ENCODE measurements at regions not wholly inside any gene's neighbourhood (a gene's known extent, or its start where the extent isn't known, plus 50 kb on each side); places are given as distances from the start of the nearest gene placed in this dataset.

DNA sequence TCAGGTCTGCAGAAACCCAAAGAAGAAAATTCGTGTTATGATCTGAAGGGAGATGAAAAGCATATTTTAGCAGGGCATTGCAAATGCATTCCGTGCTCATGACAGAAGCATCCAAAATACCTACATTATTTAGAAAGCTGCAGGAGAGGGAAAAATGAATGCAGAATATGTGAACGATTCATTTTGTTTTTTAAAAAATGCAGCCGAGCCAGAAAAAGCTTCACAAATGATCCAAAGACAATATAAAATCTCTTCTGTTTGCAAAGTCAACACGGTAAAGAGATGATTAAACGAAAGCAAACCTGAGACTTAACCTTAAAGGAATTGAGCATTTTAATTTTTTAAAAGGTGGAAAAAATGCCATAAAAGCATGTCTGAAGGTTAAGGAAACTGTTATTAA is 136.1 kb upstream of the SULF2 start:
- H3K4me3 Mint-ChIP-seq: no peak overlapping the region
- no peak overlapping the region for H3K27ac Mint-ChIP-seq
- 92 to 97% methylated on average over 6 of the region's 6 CpGs for WGBS, 2 experiments (ENCODE audit: insufficient coverage in 1 of 2, insufficient read length in 1 of 2)
- no peak for TF ChIP-seq CTCF (conservative IDR thresholded peaks at IDR 0.05)
- Histone ChIP-seq H3K27me3 (ENCODE audit: control insufficient read depth, insufficient read depth, low read length, poor library complexity, severe bottlenecking) (no peaks in the 10 kb centered on the region), H3K4me1 (ENCODE audit: control insufficient read depth, insufficient read depth, low read length) (no peaks in the 10 kb centered on the region), H3K9ac (ENCODE audit: extremely low read depth, low read length, poor library complexity, severe bottlenecking) (no peak overlapping the region), H3K4me3 (ENCODE audit: low read length) (no peak overlapping the region), H3K27ac (ENCODE audit: low read depth, low read length) (no peak overlapping the region), H3K36me3 (ENCODE audit: control insufficient read depth, insufficient read depth, low read length) (no peaks in the 10 kb centered on the region), H3K9me3 (ENCODE audit: control insufficient read depth, low read length) (peaks cover 40% of the 10 kb centered on the region)
- peaks cover 8% of the 10 kb centered on the region for H3K36me3 Mint-ChIP-seq (ENCODE audit: low read depth)
- H3K9me3 Mint-ChIP-seq: peaks cover 34% of the 10 kb centered on the region
- H3K27me3 Mint-ChIP-seq (ENCODE audit: insufficient read depth): peaks cover 2% of the 10 kb centered on the region
- no peak for DNase-seq
- H3K4me1 Mint-ChIP-seq: no peaks in the 10 kb centered on the region

DNA sequence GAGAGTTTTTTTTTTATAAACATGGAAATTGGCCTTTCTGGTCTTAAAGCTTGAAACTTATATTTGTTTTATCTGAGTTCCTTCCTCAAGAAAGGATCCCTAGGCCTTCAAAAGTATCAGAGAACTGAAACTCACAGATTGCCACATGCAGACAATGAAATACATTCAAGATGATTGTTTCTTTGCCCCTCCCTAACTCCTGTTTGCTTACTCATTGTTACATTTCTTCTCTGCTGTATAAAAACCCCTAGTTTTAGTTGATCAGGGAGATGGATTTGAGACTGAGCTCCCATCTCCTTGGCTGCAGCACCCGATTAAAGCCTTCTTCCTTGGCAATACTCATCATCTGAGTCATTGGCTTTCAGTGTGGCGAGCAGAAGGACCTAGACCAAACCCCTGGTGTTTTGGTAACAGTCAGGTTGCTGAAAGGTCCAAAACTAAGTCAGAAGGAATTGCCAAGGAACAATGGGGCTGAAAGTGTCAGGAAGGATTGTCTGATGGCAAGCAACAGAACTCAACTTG is 132.3 kb upstream of the SULF2 start:
- Mint-ChIP-seq H3K27me3 (ENCODE audit: insufficient read depth) (peaks cover 4% of the 10 kb centered on the region), H3K4me1 (no peaks in the 10 kb centered on the region), H3K9me3 (peaks cover 41% of the 10 kb centered on the region), H3K27ac (no peak overlapping the region), H3K36me3 (ENCODE audit: low read depth) (peaks cover 8% of the 10 kb centered on the region), H3K4me3 (no peak overlapping the region)
- Histone ChIP-seq H3K27ac (ENCODE audit: low read depth, low read length) (no peak overlapping the region), H3K4me3 (ENCODE audit: low read length) (peak overlapping the region; percentile 11), H3K9me3 (ENCODE audit: control insufficient read depth, low read length) (peaks cover 51% of the 10 kb centered on the region), H3K4me1 (ENCODE audit: control insufficient read depth, insufficient read depth, low read length) (no peaks in the 10 kb centered on the region), H3K9ac (ENCODE audit: extremely low read depth, low read length, poor library complexity, severe bottlenecking) (no peak overlapping the region), H3K27me3 (ENCODE audit: control insufficient read depth, insufficient read depth, low read length, poor library complexity, severe bottlenecking) (no peaks in the 10 kb centered on the region), H3K36me3 (ENCODE audit: control insufficient read depth, insufficient read depth, low read length) (no peaks in the 10 kb centered on the region)
- WGBS, 2 experiments (ENCODE audit: insufficient coverage in 1 of 2, insufficient read length in 1 of 2): 98 to 100% methylated on average over 1 to 2 of the region's 2 CpGs
- DNase-seq: no peak
- TF ChIP-seq CTCF (conservative IDR thresholded peaks at IDR 0.05): no peak

GRCh38 chr20:47915495-47915894 is 130.2 kb upstream of the SULF2 start:
- H3K4me3 ChIP-seq (ENCODE audit: low read length): no peak overlapping the region
- H3K9ac ChIP-seq (ENCODE audit: extremely low read depth, low read length, poor library complexity, severe bottlenecking): no peak overlapping the region
- H3K9me3 Mint-ChIP-seq: peaks cover 41% of the 10 kb centered on the region
- TF ChIP-seq CTCF (conservative IDR thresholded peaks at IDR 0.05): no peak
- H3K36me3 Mint-ChIP-seq (ENCODE audit: low read depth): peaks cover 8% of the 10 kb centered on the region
- peaks cover 48% of the 10 kb centered on the region for H3K9me3 ChIP-seq (ENCODE audit: control insufficient read depth, low read length)
- H3K27me3 Mint-ChIP-seq (ENCODE audit: insufficient read depth): peaks cover 4% of the 10 kb centered on the region
- H3K4me3 Mint-ChIP-seq: no peak overlapping the region
- no peaks in the 10 kb centered on the region for H3K27me3 ChIP-seq (ENCODE audit: control insufficient read depth, insufficient read depth, low read length, poor library complexity, severe bottlenecking)
- 96 to 98% methylated on average over 3 of the region's 3 CpGs for WGBS, 2 experiments (ENCODE audit: insufficient coverage in 1 of 2, insufficient read length in 1 of 2)
- H3K36me3 ChIP-seq (ENCODE audit: control insufficient read depth, insufficient read depth, low read length): no peaks in the 10 kb centered on the region
- no peak for DNase-seq
- H3K4me1 Mint-ChIP-seq: peaks cover 8% of the 10 kb centered on the region
- no peak overlapping the region for H3K27ac Mint-ChIP-seq
- no peak overlapping the region for H3K27ac ChIP-seq (ENCODE audit: low read depth, low read length)
- no peaks in the 10 kb centered on the region for H3K4me1 ChIP-seq (ENCODE audit: control insufficient read depth, insufficient read depth, low read length)
